ENCODE measurements at regions not wholly inside any gene's neighbourhood (a gene's known extent, or its start where the extent isn't known, plus 50 kb on each side); places are given as distances from the start of the nearest gene placed in this dataset.

DNA sequence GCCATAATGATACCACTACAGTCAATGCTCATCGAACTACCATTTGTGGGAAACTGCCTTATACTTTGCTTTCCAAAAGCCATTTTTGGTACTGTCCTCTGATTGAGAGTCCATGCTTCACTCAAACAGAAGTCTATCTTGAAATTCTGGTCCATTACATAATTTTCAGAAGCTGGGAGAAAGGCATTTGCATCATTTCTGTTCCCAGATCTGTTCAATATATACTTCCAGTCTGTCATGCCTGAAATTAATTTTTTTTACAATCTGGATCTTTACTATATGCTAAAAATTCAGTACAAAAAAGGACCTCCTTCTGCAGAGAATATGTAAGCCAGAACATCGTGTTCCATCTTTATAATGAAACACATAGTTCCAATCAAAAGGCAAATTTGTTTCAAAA is 528.9 kb upstream of the MEF2C start:
- DNase-seq (ENCODE audit: extremely low spot score) = no peak
- H3K27ac ChIP-seq (ENCODE audit: low read depth) = no peak overlapping the region
- H3K36me3 ChIP-seq (ENCODE audit: insufficient read depth) = no peaks in the 10 kb centered on the region
- 89% methylated on average over 2 of the region's 2 CpGs for WGBS
- no peak overlapping the region for H3K4me3 ChIP-seq (ENCODE audit: low read depth, low read length)
- H3K4me1 ChIP-seq (ENCODE audit: insufficient read depth) = no peaks in the 10 kb centered on the region

DNA sequence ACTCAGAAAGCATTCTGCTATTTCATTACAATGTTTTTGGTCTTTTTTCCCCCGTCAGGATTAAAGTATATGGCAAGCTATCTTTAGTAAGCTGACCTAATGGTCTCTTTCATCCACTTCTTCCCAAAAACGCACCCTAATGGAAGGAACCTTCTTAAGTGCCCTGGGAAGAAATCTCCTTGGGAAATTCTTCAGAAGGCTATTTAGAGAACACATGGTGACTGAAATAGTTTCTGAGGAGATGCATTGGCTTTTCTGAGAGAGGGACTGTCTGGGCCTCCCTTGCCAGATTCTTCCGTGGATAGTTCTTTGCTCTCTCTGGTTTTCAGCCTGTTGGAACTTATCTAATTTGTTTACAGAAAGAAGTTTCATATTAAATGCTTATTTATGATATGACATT is 524.1 kb upstream of the MEF2C start:
- no peak for DNase-seq (ENCODE audit: extremely low spot score)
- 37% methylated on average over 3 of the region's 3 CpGs for WGBS
- H3K4me3 ChIP-seq (ENCODE audit: low read depth, low read length) = no peak overlapping the region
- H3K4me1 ChIP-seq (ENCODE audit: insufficient read depth) = no peaks in the 10 kb centered on the region
- no peaks in the 10 kb centered on the region for H3K36me3 ChIP-seq (ENCODE audit: insufficient read depth)
- H3K27ac ChIP-seq (ENCODE audit: low read depth) = no peak overlapping the region

DNA sequence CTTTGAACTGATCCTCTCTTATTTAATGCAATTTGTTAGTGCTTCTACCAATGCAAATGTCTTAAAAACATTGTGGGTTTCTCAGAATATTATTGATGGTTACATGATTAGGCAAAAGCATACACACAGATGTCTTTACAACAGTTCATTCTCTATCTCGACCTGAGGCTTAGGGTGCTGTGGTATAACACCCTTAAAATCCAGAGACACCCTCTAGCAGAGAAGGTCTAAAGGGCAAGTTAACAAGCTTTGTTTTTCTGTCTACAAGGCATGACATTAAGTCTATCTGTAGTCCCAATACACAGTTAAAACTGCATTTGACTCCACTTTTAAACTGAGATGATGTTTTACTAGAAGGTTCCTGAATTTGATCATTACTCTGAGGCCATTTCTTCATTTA is 518.7 kb upstream of the MEF2C start:
- Histone ChIP-seq H3K36me3 (ENCODE audit: insufficient read depth) (no peaks in the 10 kb centered on the region), H3K4me3 (ENCODE audit: low read depth, low read length) (no peak overlapping the region), H3K27ac (ENCODE audit: low read depth) (no peak overlapping the region), H3K4me1 (ENCODE audit: insufficient read depth) (no peaks in the 10 kb centered on the region)
- WGBS = 84% methylated on average over 1 of the region's 1 CpG
- no peak for DNase-seq (ENCODE audit: extremely low spot score)

DNA sequence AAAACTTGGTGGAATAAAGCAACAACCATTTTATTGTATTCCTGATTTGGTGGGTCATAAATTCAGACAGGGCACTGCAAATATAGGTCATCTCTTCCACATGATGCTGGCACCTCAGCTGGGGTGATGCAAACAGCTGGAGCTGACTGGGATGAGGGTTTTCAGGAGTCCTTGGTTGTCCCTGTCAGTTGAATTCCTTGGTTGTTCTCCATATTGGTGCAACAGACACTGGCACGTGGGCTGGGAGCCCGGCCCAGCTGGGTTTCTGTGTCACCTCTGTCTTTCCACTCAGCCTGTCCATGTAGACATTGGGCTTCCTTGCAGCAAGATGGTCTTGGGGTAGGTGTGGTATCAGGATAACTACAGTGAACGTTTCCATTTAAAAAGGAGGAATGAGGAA is 518.0 kb upstream of the MEF2C start:
- no peak for DNase-seq (ENCODE audit: extremely low spot score)
- Histone ChIP-seq H3K4me1 (ENCODE audit: insufficient read depth) (no peaks in the 10 kb centered on the region), H3K36me3 (ENCODE audit: insufficient read depth) (no peaks in the 10 kb centered on the region), H3K4me3 (ENCODE audit: low read depth, low read length) (no peak overlapping the region), H3K27ac (ENCODE audit: low read depth) (no peak overlapping the region)
- WGBS = 94% methylated on average over 3 of the region's 3 CpGs

DNA sequence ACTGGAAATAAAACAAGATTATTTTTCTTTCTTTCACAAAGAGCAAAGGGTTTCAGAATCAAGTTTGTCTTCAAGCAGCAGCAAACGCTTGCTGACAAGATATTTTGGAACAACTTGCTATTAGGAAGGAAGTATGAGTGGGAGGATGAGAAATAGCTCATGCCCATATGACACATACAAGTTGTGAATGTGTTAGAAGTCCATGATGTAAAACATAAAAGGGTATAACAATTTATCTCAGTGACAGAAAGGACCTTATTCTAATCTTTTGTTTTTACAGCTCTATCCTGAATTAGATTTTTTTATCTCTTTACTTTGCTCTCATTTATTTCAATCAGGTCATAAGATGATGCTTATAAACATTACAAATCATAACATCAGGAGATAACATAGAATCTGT is 516.6 kb upstream of the MEF2C start:
- DNase-seq (ENCODE audit: extremely low spot score) = no peak
- H3K4me3 ChIP-seq (ENCODE audit: low read depth, low read length) = no peak overlapping the region
- 44% methylated on average over 1 of the region's 1 CpG for WGBS
- no peaks in the 10 kb centered on the region for H3K4me1 ChIP-seq (ENCODE audit: insufficient read depth)
- no peaks in the 10 kb centered on the region for H3K36me3 ChIP-seq (ENCODE audit: insufficient read depth)
- no peak overlapping the region for H3K27ac ChIP-seq (ENCODE audit: low read depth)

DNA sequence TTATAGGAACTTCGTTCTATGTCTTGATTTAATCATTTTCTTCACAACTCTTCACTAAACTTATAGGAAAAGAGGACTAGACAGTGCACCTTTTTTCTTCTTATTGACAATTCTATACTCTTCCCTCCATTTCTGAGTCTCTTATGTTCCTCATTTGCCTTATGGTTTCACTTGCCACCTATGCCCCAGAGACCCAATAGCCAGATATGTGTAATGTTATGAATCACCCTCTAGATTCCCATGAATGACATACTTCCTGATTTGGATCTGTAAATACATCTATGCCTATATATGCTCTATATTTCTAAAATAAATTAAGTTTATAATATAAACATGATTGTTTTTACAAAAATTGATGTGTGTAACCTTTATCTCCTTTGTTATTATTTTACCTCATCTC is 514.1 kb upstream of the MEF2C start:
- no peak for DNase-seq (ENCODE audit: extremely low spot score)
- no peak overlapping the region for H3K27ac ChIP-seq (ENCODE audit: low read depth)
- H3K4me3 ChIP-seq (ENCODE audit: low read depth, low read length) = no peak overlapping the region
- H3K4me1 ChIP-seq (ENCODE audit: insufficient read depth) = no peaks in the 10 kb centered on the region
- 87% methylated on average over 1 of the region's 1 CpG for WGBS
- H3K36me3 ChIP-seq (ENCODE audit: insufficient read depth) = no peaks in the 10 kb centered on the region

DNA sequence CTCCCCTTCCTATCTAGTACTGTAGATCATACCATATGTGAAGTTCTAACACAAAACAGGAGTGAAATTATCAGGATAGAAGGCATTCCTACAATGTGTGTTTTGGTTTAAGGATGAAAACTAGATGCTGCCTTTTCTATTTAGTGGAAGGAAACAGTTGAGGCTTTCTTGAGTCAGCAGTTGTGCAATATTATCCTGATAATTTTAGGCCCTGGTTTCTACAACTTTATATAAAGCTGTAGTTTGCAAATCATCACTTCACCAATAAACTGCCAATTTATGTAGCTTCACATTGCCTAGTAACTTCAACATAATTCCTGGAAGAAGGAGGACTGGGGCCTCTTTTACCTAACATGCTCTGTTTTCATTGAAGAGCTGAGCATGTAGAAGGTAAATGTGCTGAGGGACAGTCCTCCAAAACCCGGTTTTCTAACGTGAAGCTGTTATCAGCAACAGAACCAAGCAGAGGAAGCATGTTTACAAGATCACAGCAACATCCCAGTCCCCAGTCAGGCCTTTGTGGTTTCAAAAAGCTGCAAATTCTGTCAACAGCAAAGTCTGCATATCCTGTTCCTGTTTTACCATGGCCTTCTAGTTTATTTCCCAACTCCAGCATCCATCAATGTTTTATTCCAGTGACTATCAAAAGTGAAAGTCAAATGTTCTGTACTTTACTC is 513.4 kb upstream of the MEF2C start:
- DNase-seq (ENCODE audit: extremely low spot score) = no peak
- no peak overlapping the region for H3K4me3 ChIP-seq (ENCODE audit: low read depth, low read length)
- H3K4me1 ChIP-seq (ENCODE audit: insufficient read depth) = no peaks in the 10 kb centered on the region
- peak overlapping the region; percentile 10 for H3K27ac ChIP-seq (ENCODE audit: low read depth)
- H3K36me3 ChIP-seq (ENCODE audit: insufficient read depth) = no peaks in the 10 kb centered on the region
- 12% methylated on average over 2 of the region's 2 CpGs for WGBS

DNA sequence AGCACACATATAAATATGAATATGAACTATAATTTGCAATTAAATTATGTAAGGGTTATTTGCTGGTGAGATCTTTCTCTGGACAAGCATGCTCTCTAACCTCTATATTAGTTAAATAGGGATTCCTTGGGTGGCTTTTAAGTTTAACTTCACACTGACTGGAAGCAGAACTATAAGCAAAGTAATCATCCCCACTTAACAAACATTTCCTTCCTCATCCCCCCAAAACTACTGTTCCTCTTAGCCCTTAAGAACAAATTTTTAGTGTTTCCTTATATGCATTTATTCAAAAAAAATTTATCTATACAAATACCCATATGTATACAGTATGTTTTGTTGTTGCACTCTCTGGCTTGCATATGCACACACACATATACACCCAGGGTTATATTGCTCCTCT is 512.1 kb upstream of the MEF2C start:
- no peak overlapping the region for H3K4me3 ChIP-seq (ENCODE audit: low read depth, low read length)
- no peaks in the 10 kb centered on the region for H3K36me3 ChIP-seq (ENCODE audit: insufficient read depth)

DNA sequence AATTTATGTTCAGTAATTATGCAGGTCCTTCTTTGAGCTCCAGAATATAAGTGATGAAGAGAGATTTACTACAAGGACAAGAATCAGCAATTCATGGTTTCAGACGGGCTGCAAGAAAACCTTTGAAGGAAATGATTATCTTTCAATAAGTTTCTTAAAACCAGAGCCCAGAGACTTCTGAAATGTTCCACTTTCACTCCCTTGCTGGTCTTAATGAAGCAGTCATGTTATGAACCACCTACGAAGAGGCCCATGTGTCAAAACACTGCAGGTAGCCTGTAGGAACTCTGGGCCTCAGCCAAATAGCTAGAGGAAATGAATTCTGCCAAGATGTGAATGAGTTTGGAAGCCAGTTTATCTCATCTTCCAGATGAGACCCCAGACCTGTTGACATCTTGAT is 505.9 kb upstream of the MEF2C start:
- 65% methylated on average over 2 of the region's 2 CpGs for WGBS
- DNase-seq (ENCODE audit: extremely low spot score) = no peak
- no peaks in the 10 kb centered on the region for H3K4me1 ChIP-seq (ENCODE audit: insufficient read depth)

More for the DNA sequence above, 512.1 kb upstream of the MEF2C start:
- H3K4me1 ChIP-seq (ENCODE audit: insufficient read depth) = no peaks in the 10 kb centered on the region
- no peak overlapping the region for H3K27ac ChIP-seq (ENCODE audit: low read depth)
- DNase-seq (ENCODE audit: extremely low spot score) = no peak

DNA sequence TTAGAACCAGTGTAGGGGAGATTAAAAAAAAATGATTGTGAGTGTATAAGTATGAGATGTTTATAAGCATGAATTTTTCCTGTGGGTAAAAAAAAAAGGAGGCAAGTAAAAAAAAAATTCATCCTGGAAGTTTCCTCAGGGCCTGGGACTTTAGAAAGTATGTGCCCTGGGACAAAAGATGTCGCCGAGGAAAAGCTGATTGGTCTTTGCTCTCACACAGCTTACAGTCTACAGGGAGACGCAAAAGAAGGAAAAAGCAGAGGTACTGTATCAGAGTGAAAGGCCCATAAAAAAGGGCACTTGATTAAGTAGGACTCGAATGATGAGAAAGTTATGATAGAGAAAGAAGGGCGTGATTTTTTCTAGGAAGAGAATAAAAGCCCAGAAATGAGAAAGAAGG is 501.4 kb upstream of the MEF2C start:
- Histone ChIP-seq H3K4me1 (ENCODE audit: insufficient read depth) (no peaks in the 10 kb centered on the region), H3K27ac (ENCODE audit: low read depth) (no peak overlapping the region), H3K4me3 (ENCODE audit: low read depth, low read length) (no peak overlapping the region), H3K36me3 (ENCODE audit: insufficient read depth) (no peaks in the 10 kb centered on the region)
- no peak for DNase-seq (ENCODE audit: extremely low spot score)
- 82% methylated on average over 5 of the region's 5 CpGs for WGBS

More for the DNA sequence above, 505.9 kb upstream of the MEF2C start:
- Histone ChIP-seq H3K4me3 (ENCODE audit: low read depth, low read length) (no peak overlapping the region), H3K36me3 (ENCODE audit: insufficient read depth) (no peaks in the 10 kb centered on the region), H3K27ac (ENCODE audit: low read depth) (no peak overlapping the region)

DNA sequence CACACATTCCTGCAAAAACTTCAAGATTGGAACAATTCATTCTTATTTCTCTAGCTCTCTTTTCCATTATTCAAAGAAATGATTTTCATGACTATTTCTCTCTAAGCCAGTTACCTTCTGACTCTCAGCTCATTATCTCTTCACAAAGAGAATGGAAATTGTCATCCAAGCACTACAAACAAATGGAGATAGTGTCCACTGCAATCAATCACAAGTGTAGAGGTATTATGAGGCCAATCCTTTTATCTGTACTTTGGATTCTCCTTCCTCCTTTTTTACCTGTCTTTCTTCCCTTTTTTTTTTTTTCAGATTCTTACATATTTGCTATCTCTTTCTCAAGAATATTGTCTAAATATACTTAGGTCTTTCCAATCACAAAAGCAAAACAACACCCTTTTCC is 497.7 kb upstream of the MEF2C start:
- Histone ChIP-seq H3K4me1 (ENCODE audit: insufficient read depth) (no peaks in the 10 kb centered on the region), H3K36me3 (ENCODE audit: insufficient read depth) (no peaks in the 10 kb centered on the region), H3K4me3 (ENCODE audit: low read depth, low read length) (no peak overlapping the region), H3K27ac (ENCODE audit: low read depth) (no peak overlapping the region)
- DNase-seq (ENCODE audit: extremely low spot score) = no peak

DNA sequence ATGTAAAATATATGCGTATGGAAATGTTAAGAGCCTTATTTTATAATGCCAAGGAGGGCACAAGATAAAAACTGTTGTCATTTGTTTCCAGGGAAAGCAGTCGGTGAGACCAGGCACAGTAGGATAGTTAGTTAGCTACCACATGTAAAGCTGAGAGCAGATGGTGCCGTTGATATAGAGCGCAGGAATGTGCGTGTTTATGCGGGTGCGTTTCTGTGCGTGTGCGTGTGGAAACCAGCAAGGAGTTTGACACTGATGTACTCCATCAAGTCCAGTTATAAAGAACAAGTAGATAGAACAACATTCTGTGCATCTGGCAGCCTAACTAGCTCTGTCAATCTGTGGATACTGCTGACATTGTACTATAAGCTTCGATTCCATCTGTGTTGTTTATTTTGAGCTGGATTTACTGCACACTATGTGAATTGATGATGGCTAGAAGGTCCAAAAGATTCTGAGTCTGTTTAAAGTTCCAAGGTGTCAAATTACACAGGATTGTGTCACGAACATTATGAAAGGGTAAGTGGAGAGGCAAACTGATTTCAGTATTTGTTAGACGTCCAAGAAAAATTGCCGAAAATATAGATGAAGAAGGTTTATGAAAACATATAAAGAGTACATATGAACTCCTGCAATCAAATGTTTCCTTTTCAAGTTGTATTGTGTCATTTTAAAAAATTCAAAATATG is 494.9 kb upstream of the MEF2C start:
- Histone ChIP-seq H3K36me3 (ENCODE audit: insufficient read depth) (no peaks in the 10 kb centered on the region), H3K4me1 (ENCODE audit: insufficient read depth) (no peaks in the 10 kb centered on the region)
- WGBS = 67% methylated on average over 13 of the region's 13 CpGs

DNA sequence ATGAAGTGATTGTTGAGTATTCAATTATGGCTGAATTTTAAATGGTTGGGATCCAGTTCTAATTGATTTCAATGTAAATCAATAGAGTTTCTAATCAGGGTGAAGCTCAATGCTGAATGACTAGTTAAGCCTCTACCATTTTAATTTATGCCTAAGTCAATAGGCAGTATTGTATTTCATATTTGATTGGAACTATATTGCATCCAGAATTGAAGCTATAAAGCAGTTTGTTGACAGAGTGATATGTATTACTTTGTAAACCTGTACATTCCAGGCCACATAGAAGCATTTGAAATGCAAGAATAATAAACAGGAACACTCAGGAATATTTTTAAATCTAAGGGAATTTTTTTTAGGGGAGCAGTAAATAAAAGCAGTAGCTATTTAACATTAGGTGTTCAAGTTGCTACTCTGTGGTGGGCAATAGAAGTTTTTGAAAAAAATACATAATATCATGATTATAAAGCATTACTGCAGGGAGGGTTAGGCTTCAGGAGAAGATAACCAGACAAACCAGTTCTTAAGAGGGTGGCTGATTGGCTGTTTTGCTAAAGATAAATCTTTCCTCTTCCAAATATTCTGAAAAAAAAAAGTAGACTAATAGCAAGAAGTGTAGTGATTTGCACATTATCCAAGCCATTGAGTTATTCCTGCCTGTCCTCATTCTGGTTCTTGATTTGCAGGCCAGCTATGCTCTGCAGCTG is 492.0 kb upstream of the MEF2C start:
- H3K4me1 ChIP-seq (ENCODE audit: insufficient read depth) = no peaks in the 10 kb centered on the region
- H3K36me3 ChIP-seq (ENCODE audit: insufficient read depth) = no peaks in the 10 kb centered on the region
- DNase-seq (ENCODE audit: extremely low spot score) = no peak
- H3K27ac ChIP-seq (ENCODE audit: low read depth) = no peak overlapping the region
- H3K4me3 ChIP-seq (ENCODE audit: low read depth, low read length) = no peak overlapping the region

More for the DNA sequence above, 494.9 kb upstream of the MEF2C start:
- DNase-seq (ENCODE audit: extremely low spot score) = no peak
- no peak overlapping the region for H3K4me3 ChIP-seq (ENCODE audit: low read depth, low read length)
- H3K27ac ChIP-seq (ENCODE audit: low read depth) = no peak overlapping the region

DNA sequence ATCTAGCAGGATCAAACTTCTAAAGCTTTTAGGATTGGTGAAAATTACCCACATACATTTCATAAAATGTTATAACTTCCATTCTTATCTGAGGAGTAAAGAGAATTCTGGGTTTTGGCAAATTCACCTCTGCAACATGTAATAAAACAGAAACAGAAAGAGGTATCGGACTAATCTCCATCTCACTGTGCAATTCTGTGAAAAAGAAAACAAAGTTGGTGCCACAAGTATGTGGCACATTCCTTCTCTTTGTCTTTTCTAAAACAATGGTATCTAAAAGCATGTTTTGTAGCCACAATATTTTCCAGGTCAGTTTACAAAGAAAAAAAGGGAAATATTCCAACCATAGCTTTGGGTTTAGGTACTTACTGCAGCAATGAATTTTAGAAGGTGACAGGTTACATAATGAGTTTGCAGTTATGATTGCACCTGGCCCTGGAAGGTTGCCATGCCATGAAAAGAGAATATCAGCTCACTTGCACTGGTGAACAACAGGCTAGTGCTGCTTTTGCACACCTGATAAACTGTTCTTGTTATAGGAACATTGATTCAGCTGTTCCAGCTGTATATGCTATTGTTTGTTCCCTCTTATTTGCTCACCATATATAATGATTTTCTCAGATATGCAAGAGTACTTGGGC is 491.3 kb upstream of the MEF2C start:
- 91% methylated on average over 1 of the region's 1 CpG for WGBS
- H3K27ac ChIP-seq (ENCODE audit: low read depth) = no peak overlapping the region
- no peak overlapping the region for H3K4me3 ChIP-seq (ENCODE audit: low read depth, low read length)
- no peaks in the 10 kb centered on the region for H3K4me1 ChIP-seq (ENCODE audit: insufficient read depth)
- H3K36me3 ChIP-seq (ENCODE audit: insufficient read depth) = no peaks in the 10 kb centered on the region
- no peak for DNase-seq (ENCODE audit: extremely low spot score)

Data from urinary bladder (tissue), 3 donors.